LNCaP clone FGC (cell line): ENCODE measurements at regions not wholly inside any gene's neighbourhood (a gene's known extent, or its start where the extent isn't known, plus 50 kb on each side); places are given as distances from the start of the nearest gene placed in this dataset.

Experiments
- DNase-seq: peaks from one replicate; pipeline ENCODE4 v3.0.0-alpha.2; 2011; ENCODE audit warnings: low read depth
- H3K4me3 ChIP-seq: 2 replicates; pipeline ENCODE4 v1.5.1; 2011; ENCODE audit warnings: mild to moderate bottlenecking, low read depth, low read length, control low read depth
- TF ChIP-seq, protein P1 (sequence below): IDR thresholded peaks from 2 replicates; pipeline ENCODE4 v1.5.1; 2012; ENCODE audit warnings: mild to moderate bottlenecking; ENCODE audit not compliant: control insufficient read depth, insufficient read depth; ENCODE audit errors: extremely low read depth

DNA sequence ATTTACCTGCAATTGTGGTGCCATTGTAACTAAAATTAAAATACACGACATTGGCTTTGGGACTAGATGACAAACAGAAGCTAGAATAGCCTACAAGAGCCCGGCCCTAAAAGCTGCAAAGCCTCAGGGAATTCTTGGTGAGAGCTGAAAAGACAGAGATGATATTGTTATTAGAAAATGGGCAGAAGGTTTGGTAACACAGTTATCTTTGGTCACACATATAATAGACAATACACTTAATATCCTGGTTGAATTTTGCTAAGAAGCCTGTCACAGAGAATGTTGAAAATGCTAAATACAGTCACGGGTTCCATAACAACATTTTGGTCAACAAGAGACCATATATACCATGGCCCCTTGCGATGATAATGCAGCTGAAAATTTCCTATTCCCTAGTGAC lies 157.3 kb upstream of the CDH19 start:
- no peak overlapping the region for H3K4me3 ChIP-seq
- DNase-seq, result no peak
- TF ChIP-seq, protein P1, sequence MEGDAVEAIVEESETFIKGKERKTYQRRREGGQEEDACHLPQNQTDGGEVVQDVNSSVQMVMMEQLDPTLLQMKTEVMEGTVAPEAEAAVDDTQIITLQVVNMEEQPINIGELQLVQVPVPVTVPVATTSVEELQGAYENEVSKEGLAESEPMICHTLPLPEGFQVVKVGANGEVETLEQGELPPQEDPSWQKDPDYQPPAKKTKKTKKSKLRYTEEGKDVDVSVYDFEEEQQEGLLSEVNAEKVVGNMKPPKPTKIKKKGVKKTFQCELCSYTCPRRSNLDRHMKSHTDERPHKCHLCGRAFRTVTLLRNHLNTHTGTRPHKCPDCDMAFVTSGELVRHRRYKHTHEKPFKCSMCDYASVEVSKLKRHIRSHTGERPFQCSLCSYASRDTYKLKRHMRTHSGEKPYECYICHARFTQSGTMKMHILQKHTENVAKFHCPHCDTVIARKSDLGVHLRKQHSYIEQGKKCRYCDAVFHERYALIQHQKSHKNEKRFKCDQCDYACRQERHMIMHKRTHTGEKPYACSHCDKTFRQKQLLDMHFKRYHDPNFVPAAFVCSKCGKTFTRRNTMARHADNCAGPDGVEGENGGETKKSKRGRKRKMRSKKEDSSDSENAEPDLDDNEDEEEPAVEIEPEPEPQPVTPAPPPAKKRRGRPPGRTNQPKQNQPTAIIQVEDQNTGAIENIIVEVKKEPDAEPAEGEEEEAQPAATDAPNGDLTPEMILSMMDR, result no peak

DNA sequence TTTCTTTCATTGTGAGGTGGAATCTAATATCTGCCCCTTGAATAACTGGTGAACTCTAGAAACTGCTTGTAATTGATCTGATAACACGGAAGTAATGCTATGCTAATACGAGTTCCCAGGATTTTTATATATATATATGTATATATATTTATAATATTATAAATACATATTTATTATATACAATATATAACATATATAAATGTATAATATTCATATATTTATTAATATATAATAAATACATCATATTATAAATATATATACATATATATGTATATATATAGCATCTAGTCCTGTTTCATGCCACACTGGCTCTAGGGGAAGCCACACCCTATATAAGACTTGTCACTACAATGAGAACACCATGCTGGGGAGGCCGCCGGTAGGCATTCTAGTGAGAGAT lies 156.7 kb upstream of the CDH19 start:
- no peak for DNase-seq
- TF ChIP-seq, protein P1, result no peak
- no peak overlapping the region for H3K4me3 ChIP-seq

- no peak for DNase-seq
- TF ChIP-seq, protein P1, result no peak
- no peak overlapping the region for H3K4me3 ChIP-seq
These were observed 155.3 kb upstream of the CDH19 start for GRCh38 chr18:66759050-66759828.

DNA sequence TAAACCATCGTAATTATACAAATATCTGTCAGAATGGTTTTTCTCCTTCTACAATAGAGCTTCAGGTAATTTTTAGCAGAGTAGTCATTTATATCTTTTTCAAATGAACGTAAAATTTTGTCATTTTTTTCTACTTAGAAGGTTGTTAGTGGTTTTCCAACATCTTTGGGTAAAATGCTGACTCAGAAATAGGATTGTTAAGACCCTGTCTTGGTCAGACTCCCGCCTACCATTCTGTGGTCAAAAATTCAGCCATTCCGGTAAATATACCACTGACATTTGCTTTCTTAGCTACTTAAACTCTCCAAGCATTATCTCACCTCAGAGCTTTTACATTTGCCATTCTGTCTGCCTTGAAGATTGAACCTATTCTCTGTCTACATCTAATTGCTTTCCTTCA lies 154.1 kb upstream of the CDH19 start:
- no peak overlapping the region for H3K4me3 ChIP-seq
- TF ChIP-seq, protein P1, result no peak
- no peak for DNase-seq

DNA sequence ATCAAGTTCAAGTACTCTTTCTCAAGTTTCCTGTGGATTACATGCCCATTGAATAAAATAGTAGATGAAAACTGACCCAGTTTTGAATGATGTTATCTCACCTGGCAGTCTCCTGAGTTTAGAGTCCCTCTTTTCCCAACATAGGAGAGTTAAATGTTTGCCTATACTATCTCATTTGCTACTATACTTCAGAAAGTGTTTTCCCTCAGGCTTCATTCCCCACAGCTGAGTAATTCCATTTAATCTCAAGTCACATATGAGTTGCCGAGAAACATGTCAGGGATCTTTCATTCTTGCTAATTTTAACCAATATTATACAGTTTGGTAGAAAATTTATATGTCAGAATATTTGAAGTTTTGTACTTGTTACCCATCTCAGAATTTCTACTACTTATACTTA lies 150.4 kb upstream of the CDH19 start:
- DNase-seq, result no peak
- H3K4me3 ChIP-seq, result no peak overlapping the region
- TF ChIP-seq, protein P1, result no peak

- DNase-seq, result no peak
- TF ChIP-seq, protein P1, result no peak
- no peak overlapping the region for H3K4me3 ChIP-seq
These were observed 148.8 kb upstream of the CDH19 start for GRCh38 chr18:66752733-66753132.
